GM12878 (cell line): ENCODE measurements at regions not wholly inside any gene's neighbourhood (a gene's known extent, or its start where the extent isn't known, plus 50 kb on each side); places are given as distances from the start of the nearest gene placed in this dataset.

Experiments used
- ATAC-seq: fragments of 200-7000 bp; cut with Tn5 transposase; 3 replicates; pipeline ENCODE4 v1.9.1; 2020; ENCODE audit warnings: mild to moderate bottlenecking, moderate library complexity
- BruUV-seq: library from RNA; stranded (reverse); fragments of 400-500 nt; replicated peaks from 2 replicates; lab custom pipeline; 2021; lab: Mats Ljungman, UMichigan
- CTCF ChIA-PET: fragments of 300-600 bp; sonication (Branson Sonifier 250); formaldehyde crosslinking; extraction: SDS; loops from one replicate; lab custom pipeline; 2021; ENCODE audit warnings: inconsistent platforms; lab: Yijun Ruan, JAX
- POLR2A ChIA-PET: fragments of 350-600 bp; formaldehyde crosslinking; extraction: SDS; loops from one replicate; lab custom pipeline; 2021; ENCODE audit warnings: inconsistent platforms; lab: Charles Lee
- RAD21 ChIA-PET: fragments of 300-600 bp; sonication (Branson Sonifier 250); formaldehyde crosslinking; loops from one replicate; lab custom pipeline; 2023; ENCODE audit warnings: antibody characterized with exemption; ENCODE audit not compliant: unreplicated experiment; lab: Charles Lee
- SMC1A ChIA-PET: fragments of 300-600 bp; sonication (Branson Sonifier 250); formaldehyde crosslinking; loops from one replicate; lab custom pipeline; 2023; ENCODE audit not compliant: unreplicated experiment, uncharacterized antibody; lab: Charles Lee
- DNase-seq: peaks from one replicate; pipeline ENCODE4 v3.0.0-alpha.2; 2011; ENCODE audit warnings: low read depth, low spot score
- FAIRE-seq: peaks from 3 replicates; lab custom pipeline; 2011; peaks lifted over from hg19 to GRCh38; lab: Jason Lieb, UNC
- H2AFZ ChIP-seq: 2 replicates; pipeline ENCODE4 v1.6.0; 2011; ENCODE audit warnings: low read depth, low read length, control low read depth; ENCODE audit not compliant: control insufficient read depth
- H3K27ac ChIP-seq: 2 replicates; pipeline ENCODE4 v1.5.1; 2011; ENCODE audit warnings: control low read depth; ENCODE audit not compliant: control insufficient read depth, insufficient read depth
- H3K27me3 ChIP-seq, 2 experiments: replicated peaks in 1 of 2; 2 replicates each; pipeline versions ENCODE4 v1.6.0 to v1.6.1; 2011; ENCODE audit warnings: low read length in 1 of 2; ENCODE audit not compliant: control insufficient read depth in 2 of 2, insufficient read depth in 2 of 2
- H3K36me3 ChIP-seq, 2 experiments: 2 replicates each; pipeline ENCODE4 v1.5.1; 2011; ENCODE audit warnings: low read length in 1 of 2; ENCODE audit not compliant: control insufficient read depth in 2 of 2, insufficient read depth in 2 of 2
- H3K4me1 ChIP-seq: 2 replicates; pipeline ENCODE4 v1.6.1; 2011; ENCODE audit warnings: mild to moderate bottlenecking, low read length, moderate library complexity, mixed read lengths; ENCODE audit not compliant: control insufficient read depth, insufficient read depth
- H3K4me2 ChIP-seq: 2 replicates; pipeline ENCODE4 v1.6.0; 2011; ENCODE audit warnings: control low read depth; ENCODE audit not compliant: control insufficient read depth, insufficient read depth
- H3K4me3 ChIP-seq: fragments of 200-600 bp; sonication (generic); 2 replicates; pipeline ENCODE4 v1.5.1; 2016
- H3K79me2 ChIP-seq: 2 replicates; pipeline ENCODE4 v1.6.0; 2011; ENCODE audit warnings: low read length; ENCODE audit not compliant: control insufficient read depth, insufficient read depth
- H3K9ac ChIP-seq: 2 replicates; pipeline ENCODE4 v1.8.0; 2011; ENCODE audit warnings: low read length, control low read depth, mixed read lengths; ENCODE audit not compliant: control insufficient read depth, insufficient read depth
- H3K9me3 ChIP-seq: replicated peaks from 3 replicates; pipeline ENCODE4 v1.5.1; 2011; ENCODE audit warnings: mild to moderate bottlenecking, low read length; ENCODE audit not compliant: control insufficient read depth, insufficient read depth
- H4K20me1 ChIP-seq: 2 replicates; pipeline ENCODE4 v1.6.0; 2011; ENCODE audit not compliant: control insufficient read depth, insufficient read depth
- ATF3 ChIP-seq: IDR thresholded peaks from 2 replicates; pipeline ENCODE4 v1.6.1; 2011; ENCODE audit warnings: low read depth, mild to moderate bottlenecking, low read length, moderate library complexity, borderline replicate concordance; ENCODE audit errors: extremely low read depth
- DPF2 ChIP-seq: fragments of 450-650 bp; IDR thresholded peaks from 2 replicates; pipeline ENCODE4 v1.6.1; 2017; ENCODE audit warnings: mild to moderate bottlenecking
- RELA ChIP-seq: fragments of 450-650 bp; IDR thresholded peaks from 2 replicates; pipeline ENCODE4 v1.8.0; 2014; ENCODE audit warnings: borderline replicate concordance; ENCODE audit not compliant: partially characterized antibody
- RUNX3 ChIP-seq: IDR thresholded peaks from 2 replicates; pipeline ENCODE4 v1.6.1; 2012; ENCODE audit warnings: low read length, inconsistent platforms
- SMAD5 ChIP-seq: IDR thresholded peaks from 2 replicates; pipeline ENCODE4 v1.6.1; 2016; ENCODE audit warnings: antibody characterized with exemption, low read depth
- SREBF2 ChIP-seq: IDR thresholded peaks from 2 replicates; pipeline ENCODE4 v1.6.1; 2012; ENCODE audit warnings: mild to moderate bottlenecking, low read length
- TAF1 ChIP-seq: IDR thresholded peaks from 2 replicates; pipeline ENCODE4 v1.6.1; 2011; ENCODE audit warnings: mild to moderate bottlenecking, low read depth, low read length, borderline replicate concordance
- ZNF687 ChIP-seq: fragments of 450-650 bp; IDR thresholded peaks from 2 replicates; pipeline ENCODE4 v1.6.1; 2017; ENCODE audit warnings: mild to moderate bottlenecking, moderate library complexity
- WGBS: methylation state at CpG from one replicate; pipeline ENCODE4 v1.1.6; 2016; ENCODE audit warnings: low lambda C conversion rate; ENCODE audit not compliant: insufficient replicate concordance, insufficient coverage; ENCODE audit errors: missing lambda C conversion rate; 5-methylcytosine and 5-hydroxymethylcytosine counted together
- in situ Hi-C: fragments of 300-500 bp; cut with MboI; formaldehyde crosslinking; loops from 9 replicates; pipeline ENCODE4 v1.14.3; 2018; ENCODE audit warnings: mixed read lengths
- intact Hi-C: fragments of 100-400 bp; cut with micrococcal nuclease; formaldehyde crosslinking; loops from one replicate; pipeline ENCODE4 v1.14.2; 2022; ENCODE audit not compliant: unreplicated experiment
- TF ChIP-seq, protein P1 (sequence below): fragments of 450-650 bp; IDR thresholded peaks from 2 replicates; pipeline ENCODE4 v1.6.1; 2017; ENCODE audit warnings: antibody characterized with exemption, mild to moderate bottlenecking, moderate library complexity

GRCh38 chr6:148217921-148218320, 124.7 kb upstream of the SASH1 start:
- Histone ChIP-seq H3K36me3 (no peaks in the 10 kb centered on the region), H3K4me2 (no peak overlapping the region), H2AFZ (no peak overlapping the region), H3K9ac (no peak overlapping the region), H3K79me2 (no peaks in the 10 kb centered on the region), H3K27ac (no peak overlapping the region), H3K27me3 (peaks cover 0 to 3% of the 10 kb centered on the region in 2 experiments; a peak in 2 of 4 replicates), H3K4me1 (no peaks in the 10 kb centered on the region), H3K9me3 (no peaks in the 10 kb centered on the region), H4K20me1 (no peaks in the 10 kb centered on the region), H3K4me3 (no peak overlapping the region)
- SMC1A ChIA-PET, result no interaction called here
- BruUV-seq, result no TSS peak
- ATAC-seq (no peak), FAIRE-seq (no peak), DNase-seq (no peak)
- TF ChIP-seq SMAD5 (no peak), TAF1 (no peak), ATF3 (no peak)
- 5% methylated on average over 3 of the region's 3 CpGs for WGBS
- CTCF ChIA-PET, result interaction anchor here (0.5 to 0.9 kb wide), 3 partner anchors 16 to 163 kb away, joined by 3 to 4 read pairs (median 3); no protein-coding TSS in a partner anchor
- intact Hi-C loops, result no loop called here
- POLR2A ChIA-PET, result interaction anchor here (0.6 kb wide), 1 partner anchor 637 kb away, joined by 3 read pairs; no protein-coding TSS in a partner anchor
- RAD21 ChIA-PET, result no interaction called here
- in situ Hi-C loops, result no loop called here

DNA sequence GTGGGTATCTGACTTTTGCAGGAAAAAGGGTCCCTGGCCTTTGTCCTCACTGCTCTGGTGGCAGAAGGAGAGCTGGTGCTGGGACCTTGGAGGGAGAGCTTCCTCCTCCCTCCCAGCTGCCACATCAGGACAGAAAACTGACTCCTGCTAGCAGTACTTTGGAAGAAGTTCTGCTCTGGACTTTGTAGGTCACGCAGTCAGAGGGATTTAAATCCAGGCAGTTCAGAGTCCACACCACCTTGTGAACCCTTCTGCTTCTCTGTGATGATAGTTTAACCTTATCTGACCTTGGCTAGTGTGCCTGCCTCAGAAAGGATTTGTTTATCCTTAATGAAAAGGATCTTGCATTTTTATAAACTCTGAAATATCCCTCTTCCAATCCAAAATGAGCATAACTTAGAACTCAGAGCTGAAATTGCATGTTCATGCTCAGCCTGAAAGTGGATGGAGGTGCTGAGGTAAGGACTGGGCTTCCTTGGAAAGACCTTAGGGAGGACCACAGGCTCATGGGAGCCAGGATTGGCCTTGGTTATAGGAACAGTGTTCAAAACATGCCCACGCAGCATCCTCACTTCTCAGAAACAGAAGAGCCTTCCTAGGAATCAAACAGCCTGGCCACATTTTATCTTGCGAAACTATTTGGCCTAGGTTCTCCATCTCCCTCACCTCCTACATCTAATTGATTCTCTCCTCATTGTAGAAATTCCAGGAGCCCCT, 123.9 kb upstream of the SASH1 start:
- H3K4me3 ChIP-seq, result no peak overlapping the region
- no TSS peak for BruUV-seq
- H3K27ac ChIP-seq, result no peak overlapping the region
- FAIRE-seq (no peak), ATAC-seq (no peak), DNase-seq (no peak)
- 25% methylated on average over 3 of the region's 3 CpGs for WGBS
- ChIA-PET POLR2A (no interaction called here), RAD21 (no interaction called here), SMC1A (no interaction called here), CTCF (interaction anchor here (0.9 kb wide), 1 partner anchor 15 kb away, joined by 3 read pairs; no protein-coding TSS in a partner anchor)
- no peak overlapping the region for H3K9ac ChIP-seq
- no peaks in the 10 kb centered on the region for H3K9me3 ChIP-seq
- H3K4me1 ChIP-seq, result no peaks in the 10 kb centered on the region
- H3K36me3 ChIP-seq, result no peaks in the 10 kb centered on the region
- no peaks in the 10 kb centered on the region for H3K79me2 ChIP-seq
- H3K4me2 ChIP-seq, result no peak overlapping the region
- in situ Hi-C loops, result no loop called here
- intact Hi-C loops, result no loop called here
- peaks cover 0 to 3% of the 10 kb centered on the region in 2 experiments; a peak in 2 of 4 replicates for H3K27me3 ChIP-seq
- H4K20me1 ChIP-seq, result no peaks in the 10 kb centered on the region
- H2AFZ ChIP-seq, result no peak overlapping the region
- TF ChIP-seq SREBF2 (no peak), RUNX3 (no peak), ZNF687 (no peak), DPF2 (no peak), RELA (no peak)
- TF ChIP-seq, protein P1, sequence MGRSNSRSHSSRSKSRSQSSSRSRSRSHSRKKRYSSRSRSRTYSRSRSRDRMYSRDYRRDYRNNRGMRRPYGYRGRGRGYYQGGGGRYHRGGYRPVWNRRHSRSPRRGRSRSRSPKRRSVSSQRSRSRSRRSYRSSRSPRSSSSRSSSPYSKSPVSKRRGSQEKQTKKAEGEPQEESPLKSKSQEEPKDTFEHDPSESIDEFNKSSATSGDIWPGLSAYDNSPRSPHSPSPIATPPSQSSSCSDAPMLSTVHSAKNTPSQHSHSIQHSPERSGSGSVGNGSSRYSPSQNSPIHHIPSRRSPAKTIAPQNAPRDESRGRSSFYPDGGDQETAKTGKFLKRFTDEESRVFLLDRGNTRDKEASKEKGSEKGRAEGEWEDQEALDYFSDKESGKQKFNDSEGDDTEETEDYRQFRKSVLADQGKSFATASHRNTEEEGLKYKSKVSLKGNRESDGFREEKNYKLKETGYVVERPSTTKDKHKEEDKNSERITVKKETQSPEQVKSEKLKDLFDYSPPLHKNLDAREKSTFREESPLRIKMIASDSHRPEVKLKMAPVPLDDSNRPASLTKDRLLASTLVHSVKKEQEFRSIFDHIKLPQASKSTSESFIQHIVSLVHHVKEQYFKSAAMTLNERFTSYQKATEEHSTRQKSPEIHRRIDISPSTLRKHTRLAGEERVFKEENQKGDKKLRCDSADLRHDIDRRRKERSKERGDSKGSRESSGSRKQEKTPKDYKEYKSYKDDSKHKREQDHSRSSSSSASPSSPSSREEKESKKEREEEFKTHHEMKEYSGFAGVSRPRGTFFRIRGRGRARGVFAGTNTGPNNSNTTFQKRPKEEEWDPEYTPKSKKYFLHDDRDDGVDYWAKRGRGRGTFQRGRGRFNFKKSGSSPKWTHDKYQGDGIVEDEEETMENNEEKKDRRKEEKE, result no peak
